Astrocyte (in vitro differentiated cells and primary cell): ENCODE measurements at regions not wholly inside any gene's neighbourhood (a gene's known extent, or its start where the extent isn't known, plus 50 kb on each side); places are given as distances from the start of the nearest gene placed in this dataset.

Source experiments
- DNase-seq: peaks from one replicate; pipeline ENCODE4 v3.0.0-alpha.2; 2010; ENCODE audit warnings: low read depth
- FAIRE-seq: peaks from 2 replicates; lab custom pipeline; 2011; peaks lifted over from hg19 to GRCh38; lab: Jason Lieb, UNC
- H2AFZ ChIP-seq: 2 replicates; pipeline ENCODE4 v1.6.0; 2012; ENCODE audit warnings: low read depth, low read length, inconsistent platforms
- H3K27ac ChIP-seq: 2 replicates; pipeline ENCODE4 v1.5.1; 2011; ENCODE audit warnings: low read depth, low read length, inconsistent platforms
- H3K27me3 ChIP-seq: 2 replicates; pipeline ENCODE4 v1.6.0; 2011; ENCODE audit warnings: low read length, inconsistent platforms; ENCODE audit not compliant: insufficient read depth
- H3K36me3 ChIP-seq: 2 replicates; pipeline ENCODE4 v1.5.1; 2011; ENCODE audit warnings: low read length, inconsistent platforms; ENCODE audit not compliant: insufficient read depth
- H3K4me1 ChIP-seq: 2 replicates; pipeline ENCODE4 v1.5.1; 2011; ENCODE audit warnings: low read length, inconsistent platforms; ENCODE audit not compliant: insufficient read depth
- H3K4me2 ChIP-seq: 2 replicates; pipeline ENCODE4 v1.6.0; 2012; ENCODE audit warnings: low read length, inconsistent platforms
- H3K4me3 ChIP-seq: 2 replicates; pipeline ENCODE4 v1.5.1; 2011; ENCODE audit warnings: low read depth, mild to moderate bottlenecking, low read length, inconsistent platforms; ENCODE audit not compliant: insufficient read depth
- H3K79me2 ChIP-seq: 2 replicates; pipeline ENCODE4 v1.6.0; 2012; ENCODE audit warnings: mild to moderate bottlenecking, low read length, inconsistent platforms; ENCODE audit not compliant: insufficient read depth
- H3K9ac ChIP-seq: 2 replicates; pipeline ENCODE4 v1.6.0; 2012; ENCODE audit warnings: mild to moderate bottlenecking, low read length, inconsistent platforms
- H3K9me3 ChIP-seq: 2 replicates; pipeline ENCODE4 v1.5.1; 2012; ENCODE audit warnings: low read depth, mild to moderate bottlenecking, low read length, inconsistent platforms; ENCODE audit not compliant: insufficient read depth
- H4K20me1 ChIP-seq: 2 replicates; pipeline ENCODE4 v1.6.0; 2012; ENCODE audit warnings: low read length, inconsistent platforms; ENCODE audit not compliant: insufficient read depth
- H3K27ac Mint-ChIP-seq: one replicate; pipeline ENCODE4 v1.8.0; 2021; ENCODE audit warnings: mild to moderate bottlenecking, mixed read lengths; ENCODE audit not compliant: unreplicated experiment
- H3K27me3 Mint-ChIP-seq: one replicate; pipeline ENCODE4 v1.8.0; 2021; ENCODE audit warnings: low read depth, mixed read lengths; ENCODE audit not compliant: unreplicated experiment
- H3K36me3 Mint-ChIP-seq: one replicate; pipeline ENCODE4 v1.8.0; 2021; ENCODE audit warnings: low read depth, mixed read lengths; ENCODE audit not compliant: unreplicated experiment
- H3K4me1 Mint-ChIP-seq: one replicate; pipeline ENCODE4 v1.8.0; 2021; ENCODE audit warnings: low read depth, mixed read lengths; ENCODE audit not compliant: unreplicated experiment
- H3K4me3 Mint-ChIP-seq: one replicate; pipeline ENCODE4 v1.8.0; 2021; ENCODE audit warnings: mild to moderate bottlenecking, moderate library complexity, mixed read lengths; ENCODE audit not compliant: unreplicated experiment
- H3K9me3 Mint-ChIP-seq: one replicate; pipeline ENCODE4 v1.8.0; 2021; ENCODE audit warnings: mild to moderate bottlenecking, mixed read lengths; ENCODE audit not compliant: unreplicated experiment
- CTCF ChIP-seq: IDR thresholded peaks from 2 replicates; pipeline ENCODE4 v1.5.1; 2011; ENCODE audit warnings: low read depth, mild to moderate bottlenecking, inconsistent platforms, low read length, moderate library complexity; ENCODE audit not compliant: insufficient read depth
- EZH2 ChIP-seq: IDR thresholded peaks from 2 replicates; pipeline ENCODE4 v1.6.1; 2012; ENCODE audit warnings: mild to moderate bottlenecking, low read length, inconsistent platforms; ENCODE audit not compliant: insufficient read depth

GRCh38 chr20:57087102-57087501 lies 179.3 kb downstream of the BMP7 start:
- FAIRE-seq = no peak
- Histone ChIP-seq H3K9me3 (peaks cover 5% of the 10 kb centered on the region), H3K4me1 (no peaks in the 10 kb centered on the region), H3K27me3 (peaks cover 16% of the 10 kb centered on the region), H3K4me2 (no peak overlapping the region), H3K79me2 (no peaks in the 10 kb centered on the region), H4K20me1 (no peaks in the 10 kb centered on the region), H2AFZ (no peak overlapping the region), H3K4me3 (no peak overlapping the region), H3K27ac (no peak overlapping the region), H3K9ac (no peak overlapping the region), H3K36me3 (no peaks in the 10 kb centered on the region)
- no peaks in the 10 kb centered on the region for H3K36me3 Mint-ChIP-seq
- TF ChIP-seq EZH2 (no peak), CTCF (no peak)
- peaks cover 2% of the 10 kb centered on the region for H3K9me3 Mint-ChIP-seq
- DNase-seq = no peak
- H3K4me3 Mint-ChIP-seq = no peak overlapping the region
- H3K4me1 Mint-ChIP-seq = peaks cover 4% of the 10 kb centered on the region
- H3K27ac Mint-ChIP-seq = no peak overlapping the region
- H3K27me3 Mint-ChIP-seq = peaks cover 38% of the 10 kb centered on the region

GRCh38 chr20:57087705-57088104 lies 178.7 kb downstream of the BMP7 start:
- H3K4me2 ChIP-seq = no peak overlapping the region
- H2AFZ ChIP-seq = no peak overlapping the region
- peaks cover 3% of the 10 kb centered on the region for H4K20me1 ChIP-seq
- no peak overlapping the region for H3K9ac ChIP-seq
- no peak for FAIRE-seq
- peaks cover 5% of the 10 kb centered on the region for H3K9me3 ChIP-seq
- Mint-ChIP-seq H3K27me3 (peaks cover 42% of the 10 kb centered on the region), H3K9me3 (peaks cover 2% of the 10 kb centered on the region), H3K4me3 (no peak overlapping the region), H3K27ac (no peak overlapping the region), H3K36me3 (no peaks in the 10 kb centered on the region), H3K4me1 (peaks cover 8% of the 10 kb centered on the region)
- H3K36me3 ChIP-seq = no peaks in the 10 kb centered on the region
- TF ChIP-seq CTCF (no peak), EZH2 (no peak)
- H3K27me3 ChIP-seq = peaks cover 16% of the 10 kb centered on the region
- H3K4me1 ChIP-seq = no peaks in the 10 kb centered on the region
- no peak overlapping the region for H3K27ac ChIP-seq
- no peak overlapping the region for H3K4me3 ChIP-seq
- no peaks in the 10 kb centered on the region for H3K79me2 ChIP-seq
- no peak for DNase-seq

GRCh38 chr20:57088436-57088835 lies 178.0 kb downstream of the BMP7 start:
- H3K27ac Mint-ChIP-seq = no peak overlapping the region
- Histone ChIP-seq H3K4me2 (no peak overlapping the region), H3K27ac (no peak overlapping the region), H3K9ac (no peak overlapping the region), H4K20me1 (peaks cover 3% of the 10 kb centered on the region), H3K9me3 (peaks cover 5% of the 10 kb centered on the region), H3K36me3 (no peaks in the 10 kb centered on the region), H3K4me1 (no peaks in the 10 kb centered on the region), H3K4me3 (no peak overlapping the region), H2AFZ (no peak overlapping the region), H3K27me3 (peaks cover 16% of the 10 kb centered on the region), H3K79me2 (no peaks in the 10 kb centered on the region)
- no peaks in the 10 kb centered on the region for H3K36me3 Mint-ChIP-seq
- TF ChIP-seq CTCF = no peak
- no peak for FAIRE-seq
- peaks cover 2% of the 10 kb centered on the region for H3K9me3 Mint-ChIP-seq
- H3K4me1 Mint-ChIP-seq = peaks cover 8% of the 10 kb centered on the region
- H3K27me3 Mint-ChIP-seq = peaks cover 36% of the 10 kb centered on the region
- DNase-seq = no peak
- no peak overlapping the region for H3K4me3 Mint-ChIP-seq
